DND-41 (cell line): ENCODE measurements at regions not wholly inside any gene's neighbourhood (a gene's known extent, or its start where the extent isn't known, plus 50 kb on each side); places are given as distances from the start of the nearest gene placed in this dataset.

Experiments used
- CTCF ChIP-seq: IDR thresholded peaks from 2 replicates; pipeline ENCODE4 v1.5.1; 2012; ENCODE audit warnings: borderline replicate concordance, low read length, moderate library complexity, mild to moderate bottlenecking; ENCODE audit not compliant: poor library complexity, severe bottlenecking; ENCODE audit errors: extremely low read depth
- EZH2 ChIP-seq: IDR thresholded peaks from 3 replicates; pipeline ENCODE4 v1.6.1; 2012; ENCODE audit warnings: borderline replicate concordance, low read depth, mild to moderate bottlenecking, moderate library complexity, low read length, inconsistent platforms; ENCODE audit not compliant: severe bottlenecking

- no peak for TF ChIP-seq CTCF
- no peak for TF ChIP-seq EZH2
Observed at GRCh38 chr5:96198356-96199058, 234.5 kb downstream of the PCSK1 start.
